ENCODE measurements at regions not wholly inside any gene's neighbourhood (a gene's known extent, or its start where the extent isn't known, plus 50 kb on each side); places are given as distances from the start of the nearest gene placed in this dataset.

- CTCF ChIA-PET = interaction anchor here (1.0 kb wide), 1 partner anchor 12 kb away, joined by 3 read pairs; no protein-coding TSS in a partner anchor
- TF ChIP-seq ZNF202 (tag by site-specific recombination; IDR thresholded peaks at IDR 0.05; ENCODE audit: borderline replicate concordance) = no peak
- TF ChIP-seq ZNF600 (tag by site-specific recombination; IDR thresholded peaks at IDR 0.05) = no peak
- TF ChIP-seq ZNF704 (tag by site-specific recombination; IDR thresholded peaks at IDR 0.05) = no peak
- TF ChIP-seq ZNF677 (tag by site-specific recombination; IDR thresholded peaks at IDR 0.05) = no peak
- TF ChIP-seq ZNF292 (tag by site-specific recombination; IDR thresholded peaks at IDR 0.05; ENCODE audit: borderline replicate concordance, low read depth) = no peak
- TF ChIP-seq ZNF157 (tag by site-specific recombination; IDR thresholded peaks at IDR 0.05) = no peak
- no peak for TF ChIP-seq ZNF624 (tag by site-specific recombination; IDR thresholded peaks at IDR 0.05)
- TF ChIP-seq PRDM1 (tag by site-specific recombination; IDR thresholded peaks at IDR 0.05) = no peak
- Histone ChIP-seq H3K9me3 (ENCODE audit: control insufficient read depth, insufficient read depth, low read depth, low read length) (no peaks in the 10 kb centered on the region), H3K36me3 (ENCODE audit: control insufficient read depth in 2 of 2, insufficient read depth in 1 of 2, low read length in 2 of 2) (no peaks in the 10 kb centered on the region), H3K27ac (ENCODE audit: extremely low read depth, low read depth, low read length) (no peak overlapping the region), H3K4me1 (ENCODE audit: control insufficient read depth, insufficient read depth, low read length) (no peaks in the 10 kb centered on the region), H3K4me3 (ENCODE audit: low read depth, low read length) (no peak overlapping the region)
- POLR2A ChIA-PET = interaction anchor here (1.3 kb wide), 1 partner anchor 10 kb away, joined by 3 read pairs; no protein-coding TSS in a partner anchor
These were observed 74.4 kb upstream of the ZNF648 start for GRCh38 chr1:182135946-182136345.

GRCh38 chr1:182134257-182134656 is 72.7 kb upstream of the ZNF648 start:
- Histone ChIP-seq H3K4me3 (ENCODE audit: low read depth, low read length) (no peak overlapping the region), H3K9me3 (ENCODE audit: control insufficient read depth, insufficient read depth, low read depth, low read length) (no peaks in the 10 kb centered on the region), H3K36me3 (ENCODE audit: control insufficient read depth in 2 of 2, insufficient read depth in 1 of 2, low read length in 2 of 2) (no peaks in the 10 kb centered on the region), H3K4me1 (ENCODE audit: control insufficient read depth, insufficient read depth, low read length) (no peaks in the 10 kb centered on the region), H3K27ac (ENCODE audit: extremely low read depth, low read depth, low read length) (no peak overlapping the region)
- ChIA-PET POLR2A (no interaction called here), CTCF (interaction anchor here (0.6 to 0.8 kb wide), 2 partner anchors 9 to 1234 kb away, joined by 4 read pairs; no protein-coding TSS in a partner anchor)
- TF ChIP-seq SETDB1 (IDR thresholded peaks at IDR 0.05; ENCODE audit: insufficient read length, low read length) (peak; percentile 73), HIC1 (tag by site-specific recombination; IDR thresholded peaks at IDR 0.05) (no peak), ZSCAN5A (tag by site-specific recombination; IDR thresholded peaks at IDR 0.05) (peak; percentile 81; the same call in 1 of the 2 replicates)

- TF ChIP-seq MEIS1 (CRISPR knock-in tag; IDR thresholded peaks at IDR 0.05; ENCODE audit: borderline replicate concordance) (no peak), AEBP2 (tag by site-specific recombination; IDR thresholded peaks at IDR 0.05; ENCODE audit: borderline replicate concordance) (no peak)
- Histone ChIP-seq H3K36me3 (ENCODE audit: control insufficient read depth in 2 of 2, insufficient read depth in 1 of 2, low read length in 2 of 2) (no peaks in the 10 kb centered on the region), H3K4me3 (ENCODE audit: low read depth, low read length) (no peak overlapping the region), H3K4me1 (ENCODE audit: control insufficient read depth, insufficient read depth, low read length) (no peaks in the 10 kb centered on the region), H3K27ac (ENCODE audit: extremely low read depth, low read depth, low read length) (no peak overlapping the region), H3K9me3 (ENCODE audit: control insufficient read depth, insufficient read depth, low read depth, low read length) (no peaks in the 10 kb centered on the region)
- ChIA-PET POLR2A (no interaction called here), CTCF (interaction anchor here (0.5 to 1.2 kb wide), 2 partner anchors 263 to 653 kb away, joined by 3 to 5 read pairs; no protein-coding TSS in a partner anchor)
These were observed 71.7 kb upstream of the ZNF648 start for GRCh38 chr1:182133181-182133580.

All from HEK293 (cell line).